Caco-2 (cell line): ENCODE measurements at regions not wholly inside any gene's neighbourhood (a gene's known extent, or its start where the extent isn't known, plus 50 kb on each side); places are given as distances from the start of the nearest gene placed in this dataset.

ENCODE experiments used
- BruUV-seq: library from RNA; stranded (reverse); fragments of 400-500 nt; replicated peaks from 2 replicates; lab custom pipeline; 2021; lab: Mats Ljungman, UMichigan
- CTCF ChIA-PET: fragments of 300-600 bp; sonication (Branson Sonifier 250); formaldehyde crosslinking; loops from one replicate; lab custom pipeline; 2022; ENCODE audit warnings: antibody characterized with exemption; lab: Charles Lee
- POLR2A ChIA-PET: fragments of 300-600 bp; sonication (Branson Sonifier 250); formaldehyde crosslinking; loops from one replicate; lab custom pipeline; 2022; ENCODE audit warnings: antibody characterized with exemption; lab: Charles Lee
- DNase-seq, 2 experiments: peaks; one replicate each; pipeline versions ENCODE4 v3.0.0 to v3.0.0-alpha.2; 2020 to 2022
- H3K27me3 ChIP-seq: replicated peaks from 2 replicates; pipeline ENCODE4 v1.6.0; 2011; ENCODE audit warnings: low read length; ENCODE audit not compliant: control insufficient read depth, insufficient read depth
- H3K36me3 ChIP-seq: 2 replicates; pipeline ENCODE4 v1.5.1; 2011; ENCODE audit warnings: low read length; ENCODE audit not compliant: control insufficient read depth, insufficient read depth
- H3K4me1 ChIP-seq: fragments of 250-450 bp; sonication (Bioruptor Pico); 2 replicates; pipeline ENCODE4 v1.5.1; 2020; ENCODE audit warnings: mild to moderate bottlenecking
- H3K4me3 ChIP-seq: 2 replicates; pipeline ENCODE4 v1.5.1; 2011; ENCODE audit warnings: low read depth, mild to moderate bottlenecking, control low read depth, low read length
- H3K9me3 ChIP-seq: fragments of 250-450 bp; sonication (Bioruptor Pico); 2 replicates; pipeline ENCODE4 v1.5.1; 2020; ENCODE audit warnings: mild to moderate bottlenecking, moderate library complexity
- H3K27ac Mint-ChIP-seq: one replicate; pipeline ENCODE4 v1.8.0; 2022; ENCODE audit warnings: mixed read lengths; ENCODE audit not compliant: unreplicated experiment
- H3K27me3 Mint-ChIP-seq: one replicate; pipeline ENCODE4 v1.8.0; 2022; ENCODE audit warnings: mixed read lengths; ENCODE audit not compliant: insufficient read depth, unreplicated experiment
- H3K36me3 Mint-ChIP-seq: one replicate; pipeline ENCODE4 v1.8.0; 2022; ENCODE audit warnings: mild to moderate bottlenecking, mixed read lengths; ENCODE audit not compliant: insufficient read depth, unreplicated experiment
- H3K4me1 Mint-ChIP-seq: one replicate; pipeline ENCODE4 v1.8.0; 2022; ENCODE audit warnings: low read depth, mixed read lengths; ENCODE audit not compliant: unreplicated experiment
- H3K4me3 Mint-ChIP-seq: one replicate; pipeline ENCODE4 v1.8.0; 2022; ENCODE audit warnings: mild to moderate bottlenecking, moderate library complexity, mixed read lengths; ENCODE audit not compliant: unreplicated experiment
- H3K9me3 Mint-ChIP-seq: one replicate; pipeline ENCODE4 v1.8.0; 2022; ENCODE audit warnings: mixed read lengths; ENCODE audit not compliant: unreplicated experiment
- intact Hi-C: fragments of 100-400 bp; cut with micrococcal nuclease; formaldehyde crosslinking; loops from one replicate; pipeline ENCODE4 v1.10.0; 2022; ENCODE audit not compliant: unreplicated experiment
- TF ChIP-seq, protein P1 (sequence below), 2 experiments: fragments of 200-600 bp in 1 of 2; IDR thresholded peaks; 1 replicate in 1 of 2; 2 replicates in 1 of 2; pipeline versions ENCODE4 v1.5.1 to v1.8.0; 2011 to 2022; ENCODE audit warnings: antibody characterized with exemption in 1 of 2, control low read depth in 1 of 2, inconsistent platforms in 1 of 2, low read depth in 1 of 2, low read length in 1 of 2, mild to moderate bottlenecking in 1 of 2, moderate library complexity in 1 of 2; ENCODE audit not compliant: insufficient read depth in 1 of 2, severe bottlenecking in 1 of 2, unreplicated experiment in 1 of 2

DNA sequence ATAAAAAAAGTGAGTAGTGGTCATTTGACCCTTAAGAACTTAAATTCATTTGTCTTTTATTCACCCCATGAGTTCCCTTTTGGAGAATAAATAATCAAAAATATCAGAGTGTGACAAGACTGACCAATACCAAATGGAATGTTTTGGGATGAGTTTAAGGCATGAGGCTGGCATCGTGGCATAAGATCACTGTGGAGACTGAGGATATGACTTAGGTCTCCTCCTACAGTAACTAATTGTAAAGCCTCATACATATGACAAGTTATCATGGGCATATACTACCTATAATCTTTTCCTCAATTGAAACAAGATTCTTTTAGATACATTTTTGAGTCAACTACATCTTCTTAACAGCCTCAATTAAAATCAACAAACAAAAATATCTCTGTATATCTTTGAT is 782.0 kb downstream of the SLITRK1 start:
- Mint-ChIP-seq H3K27me3 (peaks cover 7% of the 10 kb centered on the region), H3K4me1 (no peaks in the 10 kb centered on the region), H3K27ac (no peak overlapping the region), H3K9me3 (no peaks in the 10 kb centered on the region), H3K36me3 (peaks cover 4% of the 10 kb centered on the region), H3K4me3 (no peak overlapping the region)
- Histone ChIP-seq H3K36me3 (no peaks in the 10 kb centered on the region), H3K9me3 (no peaks in the 10 kb centered on the region), H3K4me3 (no peak overlapping the region), H3K4me1 (no peaks in the 10 kb centered on the region), H3K27me3 (no peaks in the 10 kb centered on the region)
- TF ChIP-seq, protein P1, sequence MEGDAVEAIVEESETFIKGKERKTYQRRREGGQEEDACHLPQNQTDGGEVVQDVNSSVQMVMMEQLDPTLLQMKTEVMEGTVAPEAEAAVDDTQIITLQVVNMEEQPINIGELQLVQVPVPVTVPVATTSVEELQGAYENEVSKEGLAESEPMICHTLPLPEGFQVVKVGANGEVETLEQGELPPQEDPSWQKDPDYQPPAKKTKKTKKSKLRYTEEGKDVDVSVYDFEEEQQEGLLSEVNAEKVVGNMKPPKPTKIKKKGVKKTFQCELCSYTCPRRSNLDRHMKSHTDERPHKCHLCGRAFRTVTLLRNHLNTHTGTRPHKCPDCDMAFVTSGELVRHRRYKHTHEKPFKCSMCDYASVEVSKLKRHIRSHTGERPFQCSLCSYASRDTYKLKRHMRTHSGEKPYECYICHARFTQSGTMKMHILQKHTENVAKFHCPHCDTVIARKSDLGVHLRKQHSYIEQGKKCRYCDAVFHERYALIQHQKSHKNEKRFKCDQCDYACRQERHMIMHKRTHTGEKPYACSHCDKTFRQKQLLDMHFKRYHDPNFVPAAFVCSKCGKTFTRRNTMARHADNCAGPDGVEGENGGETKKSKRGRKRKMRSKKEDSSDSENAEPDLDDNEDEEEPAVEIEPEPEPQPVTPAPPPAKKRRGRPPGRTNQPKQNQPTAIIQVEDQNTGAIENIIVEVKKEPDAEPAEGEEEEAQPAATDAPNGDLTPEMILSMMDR (IDR thresholded peaks at IDR 0.05; ENCODE audit: insufficient read depth in 1 of 2, low read depth in 1 of 2, low read length in 1 of 2, severe bottlenecking in 1 of 2, unreplicated experiment in 1 of 2): no peak
- intact Hi-C loops: no loop called here
- no TSS peak for BruUV-seq
- no peak for DNase-seq
- POLR2A ChIA-PET: no interaction called here
- CTCF ChIA-PET: no interaction called here

DNA sequence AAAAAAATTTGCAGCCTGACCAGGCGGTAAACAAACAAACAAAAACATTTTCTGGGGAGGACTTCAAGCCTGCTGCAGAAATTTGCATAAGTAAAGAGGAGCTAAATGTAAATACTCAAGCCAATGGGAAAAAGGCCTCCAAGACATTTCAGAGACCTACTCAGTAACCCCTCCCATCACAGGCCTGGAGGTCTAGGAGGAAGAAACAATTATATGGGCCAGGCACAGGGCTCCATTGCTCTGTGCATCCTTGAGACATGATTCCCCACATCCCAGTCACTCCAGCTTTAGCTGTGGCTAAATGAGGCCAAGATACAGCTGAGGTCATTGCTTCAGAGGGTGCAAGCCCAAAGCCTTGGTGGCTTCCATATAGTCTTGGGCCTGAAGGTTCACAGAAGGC is 793.4 kb downstream of the SLITRK1 start:
- Histone ChIP-seq H3K27me3 (no peaks in the 10 kb centered on the region), H3K9me3 (no peaks in the 10 kb centered on the region; the same call in 1 of the 2 replicates), H3K36me3 (no peaks in the 10 kb centered on the region), H3K4me1 (no peaks in the 10 kb centered on the region), H3K4me3 (no peak overlapping the region)
- DNase-seq: no peak
- H3K9me3 Mint-ChIP-seq: peaks cover 8% of the 10 kb centered on the region
- intact Hi-C loops: no loop called here
- POLR2A ChIA-PET: no interaction called here
- CTCF ChIA-PET: no interaction called here
- no peaks in the 10 kb centered on the region for H3K27me3 Mint-ChIP-seq
- H3K27ac Mint-ChIP-seq: no peak overlapping the region
- BruUV-seq: no TSS peak
- TF ChIP-seq, protein P1 (IDR thresholded peaks at IDR 0.05; ENCODE audit: insufficient read depth in 1 of 2, low read depth in 1 of 2, low read length in 1 of 2, severe bottlenecking in 1 of 2, unreplicated experiment in 1 of 2): no peak
- no peaks in the 10 kb centered on the region for H3K4me1 Mint-ChIP-seq
- no peaks in the 10 kb centered on the region for H3K36me3 Mint-ChIP-seq
- H3K4me3 Mint-ChIP-seq: no peak overlapping the region

DNA sequence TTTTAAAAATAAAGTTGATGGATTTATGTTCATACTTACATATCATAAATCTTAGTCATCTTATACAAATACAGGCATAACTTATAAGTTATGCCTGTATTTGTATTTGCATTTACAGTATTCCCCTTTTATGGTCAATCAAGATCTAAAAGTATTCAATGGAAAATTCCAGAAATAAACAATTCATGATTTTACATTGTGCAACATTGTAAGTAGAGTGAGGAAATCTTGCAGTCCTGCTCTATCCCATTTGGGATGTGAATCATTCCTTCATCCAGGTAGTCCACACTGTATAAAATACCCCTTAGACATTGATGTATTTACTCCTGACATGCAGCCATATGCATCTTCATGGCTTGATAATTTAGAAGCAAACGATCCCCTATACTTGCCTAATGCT is 795.3 kb downstream of the SLITRK1 start:
- no peak for DNase-seq
- no peaks in the 10 kb centered on the region for H3K36me3 Mint-ChIP-seq
- H3K9me3 ChIP-seq: no peaks in the 10 kb centered on the region; the same call in 1 of the 2 replicates
- no peaks in the 10 kb centered on the region for H3K27me3 Mint-ChIP-seq
- no peaks in the 10 kb centered on the region for H3K4me1 Mint-ChIP-seq
- H3K27me3 ChIP-seq: no peaks in the 10 kb centered on the region
- no TSS peak for BruUV-seq
- H3K36me3 ChIP-seq: no peaks in the 10 kb centered on the region
- H3K4me3 Mint-ChIP-seq: no peak overlapping the region
- H3K4me3 ChIP-seq: no peak overlapping the region
- H3K4me1 ChIP-seq: no peaks in the 10 kb centered on the region
- ChIA-PET CTCF (no interaction called here), POLR2A (no interaction called here)
- TF ChIP-seq, protein P1 (IDR thresholded peaks at IDR 0.05; ENCODE audit: insufficient read depth in 1 of 2, low read depth in 1 of 2, low read length in 1 of 2, severe bottlenecking in 1 of 2, unreplicated experiment in 1 of 2): no peak
- no peak overlapping the region for H3K27ac Mint-ChIP-seq
- peaks cover 8% of the 10 kb centered on the region for H3K9me3 Mint-ChIP-seq
- intact Hi-C loops: no loop called here
